HepG2 (cell line): ENCODE measurements at regions not wholly inside any gene's neighbourhood (a gene's known extent, or its start where the extent isn't known, plus 50 kb on each side); places are given as distances from the start of the nearest gene placed in this dataset.

Source experiments
- ATAC-seq: fragments of 200-7000 bp; cut with Tn5 transposase; 3 replicates; pipeline ENCODE4 v1.9.1; 2020; ENCODE audit warnings: mild to moderate bottlenecking, moderate library complexity
- BruUV-seq: library from RNA; stranded (reverse); fragments of 400-500 nt; replicated peaks from 2 replicates; lab custom pipeline; 2021; lab: Mats Ljungman, UMichigan
- CTCF ChIA-PET: fragments of 300-600 bp; formaldehyde crosslinking; extraction: SDS; loops from one replicate; lab custom pipeline; 2021; ENCODE audit warnings: low total read pairs, inconsistent platforms, low intra/inter-chr PET ratio; lab: Yijun Ruan, JAX
- POLR2A ChIA-PET: fragments of 350-600 bp; sonication (Branson Sonifier 250); formaldehyde crosslinking; loops from one replicate; lab custom pipeline; 2020; ENCODE audit warnings: antibody characterized with exemption, inconsistent platforms; lab: Yijun Ruan, JAX
- DNase-seq: peaks from one replicate; pipeline ENCODE4 v3.0.0-alpha.2; 2015; ENCODE audit warnings: low spot score
- FAIRE-seq: peaks from 3 replicates; lab custom pipeline; 2011; peaks lifted over from hg19 to GRCh38; lab: Jason Lieb, UNC
- H2AFZ ChIP-seq: one replicate; pipeline ENCODE4 v1.6.1; 2011; ENCODE audit warnings: low read length, inconsistent platforms
- H3K27ac ChIP-seq: fragments of 300-600 bp; 3 replicates; pipeline ENCODE4 v1.8.0; 2011; ENCODE audit warnings: mixed run types, mild to moderate bottlenecking, mixed read lengths, low read length, inconsistent platforms; ENCODE audit not compliant: insufficient read depth; ENCODE audit errors: extremely low read length
- H3K27me3 ChIP-seq, 2 experiments: fragments of 200-600 bp in 1 of 2; 2 replicates in 1 of 2; 3 replicates in 1 of 2; pipeline versions ENCODE4 v1.6.0 to v1.8.0; 2011; ENCODE audit warnings: low read length in 2 of 2, mild to moderate bottlenecking in 2 of 2, moderate library complexity in 2 of 2, inconsistent platforms in 1 of 2; ENCODE audit not compliant: insufficient read depth in 2 of 2, control insufficient read depth in 1 of 2
- H3K36me3 ChIP-seq, 2 experiments: fragments of 200-600 bp in 1 of 2; replicated peaks in 1 of 2; 2 replicates in 1 of 2; 3 replicates in 1 of 2; pipeline versions ENCODE4 v1.5.1 to v1.8.0; 2011; ENCODE audit warnings: low read length in 2 of 2, inconsistent platforms in 1 of 2; ENCODE audit not compliant: insufficient read depth in 2 of 2, control insufficient read depth in 1 of 2
- H3K4me1 ChIP-seq: 2 replicates; pipeline ENCODE4 v1.5.1; 2012; ENCODE audit warnings: low read length, inconsistent platforms; ENCODE audit not compliant: insufficient read depth
- H3K4me2 ChIP-seq: 2 replicates; pipeline ENCODE4 v1.6.0; 2011; ENCODE audit warnings: low read depth, low read length, inconsistent platforms
- H3K4me3 ChIP-seq, 3 experiments: fragments of 200-600 bp in 1 of 3; sonication (generic), shearing (Covaris generic) in 1 of 3; replicated peaks in 1 of 3; 2 replicates each; pipeline ENCODE4 v1.5.1; 2011 to 2016; ENCODE audit warnings: low read length in 3 of 3, inconsistent platforms in 2 of 3, low read depth in 2 of 3, mild to moderate bottlenecking in 2 of 3, control low read depth in 1 of 3, mixed read lengths in 1 of 3; ENCODE audit not compliant: insufficient read depth in 1 of 3
- H3K79me2 ChIP-seq: one replicate; pipeline ENCODE4 v1.6.1; 2011; ENCODE audit warnings: low read length, inconsistent platforms; ENCODE audit not compliant: insufficient read depth
- H3K9ac ChIP-seq: 2 replicates; pipeline ENCODE4 v1.6.0; 2011; ENCODE audit warnings: mild to moderate bottlenecking, low read depth, low read length, inconsistent platforms; ENCODE audit not compliant: insufficient read depth
- H3K9me3 ChIP-seq: 2 replicates; pipeline ENCODE4 v1.5.1; 2012; ENCODE audit warnings: mild to moderate bottlenecking, low read length
- H4K20me1 ChIP-seq: 2 replicates; pipeline ENCODE4 v1.6.0; 2011; ENCODE audit warnings: inconsistent platforms, mild to moderate bottlenecking, low read length, moderate library complexity; ENCODE audit not compliant: insufficient read depth
- BATF2 ChIP-seq: sonication (generic); formaldehyde crosslinking; IDR thresholded peaks from 2 replicates; pipeline ENCODE4 v1.8.0; 2022; ENCODE audit warnings: mild to moderate bottlenecking, missing genetic modification reagents, moderate library complexity
- GMEB1 ChIP-seq: sonication (generic); formaldehyde crosslinking; IDR thresholded peaks from 2 replicates; pipeline ENCODE4 v1.5.1; 2020; ENCODE audit warnings: missing genetic modification reagents, mild to moderate bottlenecking, borderline replicate concordance
- HES4 ChIP-seq: sonication (generic); formaldehyde crosslinking; IDR thresholded peaks from 2 replicates; pipeline ENCODE4 v1.9.0; 2021; ENCODE audit warnings: mild to moderate bottlenecking, missing genetic modification reagents, borderline replicate concordance
- NR2F1 ChIP-seq, 2 experiments: fragments of 450-650 bp in 1 of 2; formaldehyde crosslinking in 1 of 2; IDR thresholded peaks; 2 replicates each; pipeline versions ENCODE4 v1.5.0 to v1.6.1; 2016 to 2020; ENCODE audit warnings: mild to moderate bottlenecking in 1 of 2, missing compliant biosample characterization in 1 of 2, missing genetic modification reagents in 1 of 2, moderate library complexity in 1 of 2
- ZHX1 ChIP-seq: sonication (generic); formaldehyde crosslinking; IDR thresholded peaks from 2 replicates; pipeline ENCODE4 v1.8.1; 2022; ENCODE audit warnings: low read depth, mild to moderate bottlenecking, missing genetic modification reagents
- ZNF225 ChIP-seq: sonication (generic); formaldehyde crosslinking; IDR thresholded peaks from 2 replicates; pipeline ENCODE4 v1.4.0; 2020; ENCODE audit warnings: mild to moderate bottlenecking, missing genetic modification reagents
- ZNF503 ChIP-seq: sonication (generic); formaldehyde crosslinking; IDR thresholded peaks from 2 replicates; pipeline ENCODE4 v1.4.0; 2020; ENCODE audit warnings: missing genetic modification reagents
- ZNF639 ChIP-seq: conservative IDR thresholded peaks from 2 replicates; pipeline ENCODE4 v1.6.1; 2018; ENCODE audit warnings: missing genetic modification reagents
- ZNF672 ChIP-seq: sonication (generic); formaldehyde crosslinking; IDR thresholded peaks from 2 replicates; pipeline ENCODE4 v1.8.1; 2022; ENCODE audit warnings: missing genetic modification reagents
- ZNF850 ChIP-seq: sonication (generic); formaldehyde crosslinking; conservative IDR thresholded peaks from 2 replicates; pipeline ENCODE4 v1.9.0; 2021; ENCODE audit warnings: mild to moderate bottlenecking, missing genetic modification reagents
- WGBS: methylation state at CpG from one replicate; pipeline ENCODE4 v1.1.6; 2017; ENCODE audit warnings: low lambda C conversion rate; 5-methylcytosine and 5-hydroxymethylcytosine counted together
- in situ Hi-C: cut with HindIII; loops from 2 replicates; pipeline ENCODE4 v1.10.0; 2017; ENCODE audit warnings: low pct_unique_long_range_greater_than_20kb; ENCODE audit not compliant: extremely low pct_ligation_motif_present
- intact Hi-C: fragments of 100-400 bp; cut with micrococcal nuclease; formaldehyde crosslinking; loops from one replicate; pipeline ENCODE4 v1.10.0; 2022; ENCODE audit not compliant: unreplicated experiment

- no peaks in the 10 kb centered on the region for H3K36me3 ChIP-seq
- CTCF ChIA-PET = no interaction called here
- WGBS = 57% methylated on average over 3 of the region's 3 CpGs
- no peaks in the 10 kb centered on the region for H3K9me3 ChIP-seq
- H3K9ac ChIP-seq = no peak overlapping the region
- POLR2A ChIA-PET = no interaction called here
- H3K4me1 ChIP-seq = peaks cover 17% of the 10 kb centered on the region
- intact Hi-C loops (no loop called here), in situ Hi-C loops (no loop called here)
- H3K79me2 ChIP-seq = no peaks in the 10 kb centered on the region
- H4K20me1 ChIP-seq = no peaks in the 10 kb centered on the region
- no peak for FAIRE-seq
- no peak for DNase-seq
- H3K4me3 ChIP-seq = no peak overlapping the region
- H2AFZ ChIP-seq = no peak overlapping the region
- BruUV-seq = no TSS peak
- H3K27ac ChIP-seq = no peak overlapping the region
- H3K27me3 ChIP-seq = peaks cover 2 to 13% of the 10 kb centered on the region in 2 experiments; a peak in 3 of 5 replicates
- no peak for ATAC-seq
- TF ChIP-seq ZNF850 (CRISPR knock-in tag) = no peak
- no peak for TF ChIP-seq HES4 (CRISPR knock-in tag)
- TF ChIP-seq ZNF225 = no peak
- TF ChIP-seq BATF2 (CRISPR knock-in tag) = no peak
- no peak for TF ChIP-seq GMEB1 (CRISPR knock-in tag)
- no peak overlapping the region for H3K4me2 ChIP-seq
Measured at GRCh38 chr2:16002144-16002543, 61.8 kb downstream of the MYCN start.

- H3K4me3 ChIP-seq = no peak overlapping the region
- H3K4me1 ChIP-seq = peaks cover 2% of the 10 kb centered on the region
- no peaks in the 10 kb centered on the region for H3K79me2 ChIP-seq
- H4K20me1 ChIP-seq = no peaks in the 10 kb centered on the region
- no peak overlapping the region for H3K27ac ChIP-seq
- no peaks in the 10 kb centered on the region for H3K9me3 ChIP-seq
- H3K4me2 ChIP-seq = no peak overlapping the region
- POLR2A ChIA-PET = no interaction called here
- DNase-seq (no peak), ATAC-seq (no peak), FAIRE-seq (no peak)
- intact Hi-C loops = no loop called here
- no peak overlapping the region for H2AFZ ChIP-seq
- CTCF ChIA-PET = no interaction called here
- in situ Hi-C loops = no loop called here
- no TSS peak for BruUV-seq
- H3K27me3 ChIP-seq = peaks cover 2 to 15% of the 10 kb centered on the region in 2 experiments; a peak in 3 of 5 replicates
- WGBS = 79% methylated on average over 6 of the region's 6 CpGs
- H3K36me3 ChIP-seq = no peaks in the 10 kb centered on the region
- no peak overlapping the region for H3K9ac ChIP-seq
- TF ChIP-seq ZHX1 = no peak
- no peak for TF ChIP-seq ZNF672 (CRISPR knock-in tag)
- no peak for TF ChIP-seq ZNF503 (CRISPR knock-in tag)
- no peak for TF ChIP-seq ZNF639
- no peak for TF ChIP-seq NR2F1 (CRISPR knock-in tag; IDR thresholded peaks at IDR 0.05)
Measured at GRCh38 chr2:16000642-16001041, 60.3 kb downstream of the MYCN start.
